ENCODE measurements at regions not wholly inside any gene's neighbourhood (a gene's known extent, or its start where the extent isn't known, plus 50 kb on each side); places are given as distances from the start of the nearest gene placed in this dataset.

DNA sequence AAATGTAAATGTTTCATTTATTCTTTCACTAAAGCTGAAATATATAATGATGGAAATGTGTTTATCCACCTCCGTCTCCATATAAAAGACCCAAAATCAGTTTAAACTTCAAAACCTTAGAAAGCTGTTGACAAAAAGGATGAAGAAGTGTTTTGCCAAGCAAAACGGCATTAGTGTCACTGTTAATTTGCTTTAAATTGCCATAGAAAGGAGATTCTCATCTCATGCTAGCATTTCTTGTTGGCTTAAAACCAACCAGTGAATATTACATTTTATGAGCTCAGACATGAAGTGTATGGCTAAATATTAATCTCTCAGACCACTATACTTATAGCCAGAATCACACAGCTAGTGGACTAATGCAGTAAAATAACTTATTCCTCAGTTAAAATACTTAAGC, 398.8 kb downstream of the KIF2B start (continued):
- TF ChIP-seq, protein P1, sequence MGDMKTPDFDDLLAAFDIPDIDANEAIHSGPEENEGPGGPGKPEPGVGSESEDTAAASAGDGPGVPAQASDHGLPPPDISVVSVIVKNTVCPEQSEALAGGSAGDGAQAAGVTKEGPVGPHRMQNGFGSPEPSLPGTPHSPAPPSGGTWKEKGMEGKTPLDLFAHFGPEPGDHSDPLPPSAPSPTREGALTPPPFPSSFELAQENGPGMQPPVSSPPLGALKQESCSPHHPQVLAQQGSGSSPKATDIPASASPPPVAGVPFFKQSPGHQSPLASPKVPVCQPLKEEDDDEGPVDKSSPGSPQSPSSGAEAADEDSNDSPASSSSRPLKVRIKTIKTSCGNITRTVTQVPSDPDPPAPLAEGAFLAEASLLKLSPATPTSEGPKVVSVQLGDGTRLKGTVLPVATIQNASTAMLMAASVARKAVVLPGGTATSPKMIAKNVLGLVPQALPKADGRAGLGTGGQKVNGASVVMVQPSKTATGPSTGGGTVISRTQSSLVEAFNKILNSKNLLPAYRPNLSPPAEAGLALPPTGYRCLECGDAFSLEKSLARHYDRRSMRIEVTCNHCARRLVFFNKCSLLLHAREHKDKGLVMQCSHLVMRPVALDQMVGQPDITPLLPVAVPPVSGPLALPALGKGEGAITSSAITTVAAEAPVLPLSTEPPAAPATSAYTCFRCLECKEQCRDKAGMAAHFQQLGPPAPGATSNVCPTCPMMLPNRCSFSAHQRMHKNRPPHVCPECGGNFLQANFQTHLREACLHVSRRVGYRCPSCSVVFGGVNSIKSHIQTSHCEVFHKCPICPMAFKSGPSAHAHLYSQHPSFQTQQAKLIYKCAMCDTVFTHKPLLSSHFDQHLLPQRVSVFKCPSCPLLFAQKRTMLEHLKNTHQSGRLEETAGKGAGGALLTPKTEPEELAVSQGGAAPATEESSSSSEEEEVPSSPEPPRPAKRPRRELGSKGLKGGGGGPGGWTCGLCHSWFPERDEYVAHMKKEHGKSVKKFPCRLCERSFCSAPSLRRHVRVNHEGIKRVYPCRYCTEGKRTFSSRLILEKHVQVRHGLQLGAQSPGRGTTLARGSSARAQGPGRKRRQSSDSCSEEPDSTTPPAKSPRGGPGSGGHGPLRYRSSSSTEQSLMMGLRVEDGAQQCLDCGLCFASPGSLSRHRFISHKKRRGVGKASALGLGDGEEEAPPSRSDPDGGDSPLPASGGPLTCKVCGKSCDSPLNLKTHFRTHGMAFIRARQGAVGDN (IDR thresholded peaks at IDR 0.05), result no peak
- TF ChIP-seq, protein P2, sequence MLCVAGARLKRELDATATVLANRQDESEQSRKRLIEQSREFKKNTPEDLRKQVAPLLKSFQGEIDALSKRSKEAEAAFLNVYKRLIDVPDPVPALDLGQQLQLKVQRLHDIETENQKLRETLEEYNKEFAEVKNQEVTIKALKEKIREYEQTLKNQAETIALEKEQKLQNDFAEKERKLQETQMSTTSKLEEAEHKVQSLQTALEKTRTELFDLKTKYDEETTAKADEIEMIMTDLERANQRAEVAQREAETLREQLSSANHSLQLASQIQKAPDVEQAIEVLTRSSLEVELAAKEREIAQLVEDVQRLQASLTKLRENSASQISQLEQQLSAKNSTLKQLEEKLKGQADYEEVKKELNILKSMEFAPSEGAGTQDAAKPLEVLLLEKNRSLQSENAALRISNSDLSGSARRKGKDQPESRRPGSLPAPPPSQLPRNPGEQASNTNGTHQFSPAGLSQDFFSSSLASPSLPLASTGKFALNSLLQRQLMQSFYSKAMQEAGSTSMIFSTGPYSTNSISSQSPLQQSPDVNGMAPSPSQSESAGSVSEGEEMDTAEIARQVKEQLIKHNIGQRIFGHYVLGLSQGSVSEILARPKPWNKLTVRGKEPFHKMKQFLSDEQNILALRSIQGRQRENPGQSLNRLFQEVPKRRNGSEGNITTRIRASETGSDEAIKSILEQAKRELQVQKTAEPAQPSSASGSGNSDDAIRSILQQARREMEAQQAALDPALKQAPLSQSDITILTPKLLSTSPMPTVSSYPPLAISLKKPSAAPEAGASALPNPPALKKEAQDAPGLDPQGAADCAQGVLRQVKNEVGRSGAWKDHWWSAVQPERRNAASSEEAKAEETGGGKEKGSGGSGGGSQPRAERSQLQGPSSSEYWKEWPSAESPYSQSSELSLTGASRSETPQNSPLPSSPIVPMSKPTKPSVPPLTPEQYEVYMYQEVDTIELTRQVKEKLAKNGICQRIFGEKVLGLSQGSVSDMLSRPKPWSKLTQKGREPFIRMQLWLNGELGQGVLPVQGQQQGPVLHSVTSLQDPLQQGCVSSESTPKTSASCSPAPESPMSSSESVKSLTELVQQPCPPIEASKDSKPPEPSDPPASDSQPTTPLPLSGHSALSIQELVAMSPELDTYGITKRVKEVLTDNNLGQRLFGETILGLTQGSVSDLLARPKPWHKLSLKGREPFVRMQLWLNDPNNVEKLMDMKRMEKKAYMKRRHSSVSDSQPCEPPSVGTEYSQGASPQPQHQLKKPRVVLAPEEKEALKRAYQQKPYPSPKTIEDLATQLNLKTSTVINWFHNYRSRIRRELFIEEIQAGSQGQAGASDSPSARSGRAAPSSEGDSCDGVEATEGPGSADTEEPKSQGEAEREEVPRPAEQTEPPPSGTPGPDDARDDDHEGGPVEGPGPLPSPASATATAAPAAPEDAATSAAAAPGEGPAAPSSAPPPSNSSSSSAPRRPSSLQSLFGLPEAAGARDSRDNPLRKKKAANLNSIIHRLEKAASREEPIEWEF (IDR thresholded peaks at IDR 0.05; ENCODE audit: insufficient replicate concordance, low read depth, low read length), result no peak
- TF ChIP-seq NFXL1 (IDR thresholded peaks at IDR 0.05; ENCODE audit: borderline replicate concordance) (no peak), CEBPB (IDR thresholded peaks at IDR 0.05; ENCODE audit: borderline replicate concordance in 1 of 2, low read depth in 2 of 2, low read length in 2 of 2) (no peak), CREM (IDR thresholded peaks at IDR 0.05; ENCODE audit: low read depth) (no peak)

All from GM12878 (cell line).